SK-N-SH treated with all-trans-retinoic acid at 6 μM for 48 hours (cell line): ENCODE measurements at regions not wholly inside any gene's neighbourhood (a gene's known extent, or its start where the extent isn't known, plus 50 kb on each side); places are given as distances from the start of the nearest gene placed in this dataset.
"Not testable (repeated sequence)": the region's sequence is repeated elsewhere in the genome, so short reads cannot be mapped to it uniquely, and the experiment has no call there.

Experiments used
- BACH2 ChIP-seq: fragments of 250-450 bp; sonication (Bioruptor Pico); IDR thresholded peaks from 2 replicates; pipeline ENCODE4 v1.9.0; 2021; ENCODE audit warnings: mild to moderate bottlenecking, borderline replicate concordance
- CREB5 ChIP-seq: fragments of 250-450 bp; sonication (Bioruptor Pico); IDR thresholded peaks from 2 replicates; pipeline ENCODE4 v1.5.1; 2020; ENCODE audit warnings: low read depth, mild to moderate bottlenecking, moderate library complexity
- CSRNP3 ChIP-seq: fragments of 250-450 bp; sonication (Bioruptor Pico); IDR thresholded peaks from 2 replicates; pipeline ENCODE4 v1.5.1; 2021; ENCODE audit warnings: mild to moderate bottlenecking, moderate library complexity
- ESRRG ChIP-seq: fragments of 250-450 bp; sonication (Bioruptor Pico); IDR thresholded peaks from 2 replicates; pipeline ENCODE4 v1.6.1; 2021; ENCODE audit warnings: mild to moderate bottlenecking
- GLIS3 ChIP-seq: fragments of 250-450 bp; sonication (Bioruptor Pico); IDR thresholded peaks from 2 replicates; pipeline ENCODE4 v1.5.0; 2020; ENCODE audit warnings: mild to moderate bottlenecking, moderate library complexity
- ISL1 ChIP-seq: fragments of 250-450 bp; sonication (Bioruptor Pico); IDR thresholded peaks from 2 replicates; pipeline ENCODE4 v2.1.2; 2022; ENCODE audit warnings: mild to moderate bottlenecking, moderate library complexity
- PPARA ChIP-seq: fragments of 250-450 bp; sonication (Bioruptor Pico); IDR thresholded peaks from 2 replicates; pipeline ENCODE4 v1.5.0; 2020; ENCODE audit warnings: mild to moderate bottlenecking, borderline replicate concordance
- RARB ChIP-seq: fragments of 250-450 bp; sonication (Bioruptor Pico); IDR thresholded peaks from 2 replicates; pipeline ENCODE4 v1.8.0; 2021; ENCODE audit warnings: mild to moderate bottlenecking, moderate library complexity
- SNAI2 ChIP-seq: fragments of 250-450 bp; sonication (Bioruptor Pico); IDR thresholded peaks from 2 replicates; pipeline ENCODE4 v1.5.0; 2020; ENCODE audit warnings: mild to moderate bottlenecking, moderate library complexity
- TCF4 ChIP-seq: fragments of 250-450 bp; sonication (Bioruptor Pico); IDR thresholded peaks from 2 replicates; pipeline ENCODE4 v1.8.0; 2021; ENCODE audit warnings: mild to moderate bottlenecking, moderate library complexity, borderline replicate concordance
- ZNF70 ChIP-seq: fragments of 450-650 bp; formaldehyde crosslinking; IDR thresholded peaks from 2 replicates; pipeline ENCODE4 v1.5.0; 2020; ENCODE audit warnings: mild to moderate bottlenecking, moderate library complexity

GRCh38 chr7:91365097-91365496, 100.9 kb downstream of the FZD1 start:
- TF ChIP-seq ZNF70 (CRISPR knock-in tag); GLIS3; TCF4 (CRISPR knock-in tag); RARB; CSRNP3; ISL1; SNAI2 (CRISPR knock-in tag); CREB5 (CRISPR knock-in tag); BACH2 (CRISPR knock-in tag); ESRRG (CRISPR knock-in tag); PPARA (CRISPR knock-in tag): not testable (repeated sequence)
